MM.1S (cell line): ENCODE measurements at regions not wholly inside any gene's neighbourhood (a gene's known extent, or its start where the extent isn't known, plus 50 kb on each side); places are given as distances from the start of the nearest gene placed in this dataset.
"Not testable (repeated sequence)": the region's sequence is repeated elsewhere in the genome, so short reads cannot be mapped to it uniquely, and the experiment has no call there.

ENCODE experiments used
- CTCF ChIP-seq: fragments of 300-600 bp; sonication (generic); IDR thresholded peaks from 2 replicates; pipeline ENCODE4 v1.5.1; 2016; ENCODE audit warnings: antibody characterized with exemption, low read length, mixed read lengths
- EZH2phosphoT487 ChIP-seq: fragments of 300-600 bp; sonication (generic); IDR thresholded peaks from 2 replicates; pipeline ENCODE4 v1.6.1; 2018; ENCODE audit warnings: antibody characterized with exemption, low read length

DNA sequence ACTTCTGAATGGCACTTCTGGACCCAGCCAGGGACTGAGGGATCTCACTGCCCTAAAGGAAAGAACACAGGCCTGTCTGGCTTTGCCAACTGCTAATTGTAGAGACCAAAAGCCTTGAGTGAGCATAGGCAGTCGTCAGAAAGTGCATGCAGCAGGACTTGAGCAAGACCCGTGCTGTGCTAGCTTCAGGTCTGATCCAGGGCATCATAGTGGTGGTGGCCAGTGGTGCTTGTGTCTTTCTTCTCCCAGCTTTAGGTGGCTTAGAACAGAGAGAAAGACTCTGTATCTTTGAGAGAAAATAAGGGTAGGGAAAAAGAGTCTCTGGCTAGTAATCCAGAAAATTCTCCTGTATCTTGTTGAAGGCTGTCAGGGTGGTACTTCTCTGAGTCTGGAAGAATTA is 1385.6 kb upstream of the DEFB115 start:
- not testable (repeated sequence) for TF ChIP-seq CTCF, EZH2phosphoT487
